Esophagus squamous epithelium (tissue), 4 donors: ENCODE measurements at regions not wholly inside any gene's neighbourhood (a gene's known extent, or its start where the extent isn't known, plus 50 kb on each side); places are given as distances from the start of the nearest gene placed in this dataset.

Source experiments
- CTCF ChIP-seq, 6 experiments: fragments of 450-650 bp in 4 of 6; fragments of 200-600 bp in 2 of 6; sonication (generic) in 2 of 6; IDR thresholded peaks; one replicate each; pipeline ENCODE4 v1.5.1; 2016 to 2019; ENCODE audit warnings: antibody characterized with exemption in 6 of 6, mild to moderate bottlenecking in 4 of 6, moderate library complexity in 4 of 6
- POLR2A ChIP-seq, 4 donors: fragments of 450-650 bp; IDR thresholded peaks; one replicate each; pipeline ENCODE4 v1.6.1; 2017; ENCODE audit warnings: antibody characterized with exemption in 4 of 4, mild to moderate bottlenecking in 4 of 4, moderate library complexity in 3 of 4

- TF ChIP-seq CTCF (IDR thresholded peaks at IDR 0.05) = no peak
- no peak for TF ChIP-seq POLR2A (IDR thresholded peaks at IDR 0.05)
These were observed 134.1 kb upstream of the GRM7 start for GRCh38 chr3:6726811-6727210.
